Naive thymus-derived CD4-positive, alpha-beta T cell (primary cell): ENCODE measurements at regions not wholly inside any gene's neighbourhood (a gene's known extent, or its start where the extent isn't known, plus 50 kb on each side); places are given as distances from the start of the nearest gene placed in this dataset.

Experiments
- ATAC-seq: fragments of 150-1000 bp; cut with Tn5 transposase; 2 replicates; pipeline ENCODE4 v1.10.0; 2021; ENCODE audit warnings: mild to moderate bottlenecking, moderate library complexity
- CTCF ChIA-PET: fragments of 350-600 bp; sonication (Branson Sonifier 250); formaldehyde crosslinking; loops from one replicate; lab custom pipeline; 2021; ENCODE audit warnings: antibody characterized with exemption; lab: Charles Lee
- POLR2A ChIA-PET: fragments of 350-600 bp; sonication (Branson Sonifier 250); formaldehyde crosslinking; loops from one replicate; lab custom pipeline; 2021; ENCODE audit warnings: antibody characterized with exemption, inconsistent platforms; lab: Charles Lee
- DNase-seq, 9 donors: peaks; one replicate each; pipeline versions ENCODE4 v3.0.0 to v3.0.0-alpha.2; 2020 to 2022; ENCODE audit warnings: mixed read lengths in 1 of 9
- H3K27ac ChIP-seq: one replicate; pipeline ENCODE4 v1.7.0; 2013; ENCODE audit warnings: mild to moderate bottlenecking, low read depth, low read length, moderate library complexity
- H3K27me3 ChIP-seq, 2 donors: one replicate each; pipeline ENCODE4 v1.7.0; 2013; ENCODE audit warnings: low read length in 2 of 2, mild to moderate bottlenecking in 2 of 2, moderate library complexity in 2 of 2; ENCODE audit not compliant: control insufficient read depth in 2 of 2, insufficient read depth in 2 of 2
- H3K36me3 ChIP-seq, 3 experiments: 1 replicate in 2 of 3; 2 replicates in 1 of 3; pipeline ENCODE4 v1.7.0; 2013; ENCODE audit warnings: low read length in 3 of 3, mild to moderate bottlenecking in 3 of 3, moderate library complexity in 1 of 3; ENCODE audit not compliant: insufficient read depth in 3 of 3, control insufficient read depth in 2 of 3
- H3K4me1 ChIP-seq, 2 donors: one replicate each; pipeline ENCODE4 v1.7.0; 2013; ENCODE audit warnings: low read length in 2 of 2, mild to moderate bottlenecking in 2 of 2, moderate library complexity in 1 of 2; ENCODE audit not compliant: control insufficient read depth in 2 of 2, insufficient read depth in 2 of 2
- H3K4me3 ChIP-seq: 2 replicates; pipeline ENCODE4 v1.7.0; 2013; ENCODE audit warnings: mild to moderate bottlenecking, low read length
- H3K9me3 ChIP-seq, 3 experiments: 1 replicate in 2 of 3; 2 replicates in 1 of 3; pipeline ENCODE4 v1.7.0; 2013; ENCODE audit warnings: low read length in 3 of 3; ENCODE audit not compliant: control insufficient read depth in 2 of 3
- H3K27ac Mint-ChIP-seq, 9 donors: one replicate each; pipeline ENCODE4 v1.8.0; 2020 to 2022; ENCODE audit warnings: mixed read lengths in 9 of 9, mild to moderate bottlenecking in 8 of 9, moderate library complexity in 5 of 9, inconsistent platforms in 2 of 9
- H3K27me3 Mint-ChIP-seq, 5 donors: one replicate each; pipeline ENCODE4 v1.8.0; 2021 to 2022; ENCODE audit warnings: mixed read lengths in 5 of 5, mild to moderate bottlenecking in 1 of 5
- H3K36me3 Mint-ChIP-seq, 5 donors: one replicate each; pipeline ENCODE4 v1.8.0; 2020 to 2022; ENCODE audit warnings: mixed read lengths in 5 of 5, mild to moderate bottlenecking in 3 of 5, inconsistent platforms in 1 of 5
- H3K4me1 Mint-ChIP-seq, 7 donors: one replicate each; pipeline ENCODE4 v1.8.0; 2020 to 2022; ENCODE audit warnings: mixed read lengths in 7 of 7, mild to moderate bottlenecking in 3 of 7, inconsistent platforms in 1 of 7
- H3K4me3 Mint-ChIP-seq, 10 donors: one replicate each; pipeline ENCODE4 v1.8.0; 2020 to 2022; ENCODE audit warnings: mild to moderate bottlenecking in 10 of 10, mixed read lengths in 10 of 10, moderate library complexity in 6 of 10, inconsistent platforms in 2 of 10
- H3K9me3 Mint-ChIP-seq, 11 donors: one replicate each; pipeline ENCODE4 v1.8.0; 2020 to 2022; ENCODE audit warnings: mixed read lengths in 11 of 11, mild to moderate bottlenecking in 4 of 11, inconsistent platforms in 1 of 11, moderate library complexity in 1 of 11
- intact Hi-C, 2 donors: fragments of 100-400 bp; cut with micrococcal nuclease; formaldehyde crosslinking; loops; one replicate each; pipeline ENCODE4 v1.15.1; 2023

DNA sequence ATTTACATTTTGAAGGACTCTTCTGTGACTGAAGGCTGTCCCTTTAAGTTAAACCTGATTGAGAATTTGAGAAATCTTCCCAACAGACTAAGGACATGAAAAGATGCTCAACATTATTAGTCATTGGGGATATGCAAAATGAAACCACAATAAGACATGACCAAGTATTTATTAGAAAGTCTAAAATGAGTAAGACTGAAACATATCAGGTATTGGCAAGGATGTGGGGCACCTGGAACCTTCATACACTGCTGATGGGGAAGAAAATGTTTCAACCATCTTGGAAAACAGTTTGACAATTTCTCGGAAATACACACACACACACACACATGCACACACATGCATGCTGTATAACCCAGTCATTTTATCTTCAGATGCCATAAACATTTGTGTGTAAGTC lies 132.1 kb upstream of the CDK6 start:
- POLR2A ChIA-PET: no interaction called here
- no peak for ATAC-seq
- intact Hi-C loops: no loop called here

GRCh38 chr7:92967238-92967637 lies 130.9 kb upstream of the CDK6 start:
- no peak overlapping the region for H3K4me3 ChIP-seq
- ChIA-PET CTCF (no interaction called here), POLR2A (interaction anchor here (0.7 kb wide), 1 partner anchor 90 kb away, joined by 3 read pairs; no protein-coding TSS in a partner anchor)
- ATAC-seq (no peak), DNase-seq (no peak)
- Mint-ChIP-seq H3K27me3 (peaks cover 0 to 8% (median 3%) of the 10 kb centered on the region in 5 donors), H3K4me3 (no peak overlapping the region), H3K9me3 (peaks cover 0 to 7% (median 0%) of the 10 kb centered on the region in 11 donors), H3K4me1 (no peaks in the 10 kb centered on the region), H3K27ac (no peak overlapping the region), H3K36me3 (peaks cover 0 to under 1% (median 0%) of the 10 kb centered on the region in 5 donors)
- no peaks in the 10 kb centered on the region for H3K9me3 ChIP-seq
- no peaks in the 10 kb centered on the region for H3K36me3 ChIP-seq
- no peaks in the 10 kb centered on the region for H3K27me3 ChIP-seq
- no peaks in the 10 kb centered on the region for H3K4me1 ChIP-seq
- H3K27ac ChIP-seq: no peak overlapping the region
- intact Hi-C loops: no loop called here

More for the DNA sequence above, 132.1 kb upstream of the CDK6 start:
- Histone ChIP-seq H3K4me1 (no peaks in the 10 kb centered on the region), H3K9me3 (no peaks in the 10 kb centered on the region), H3K27me3 (no peaks in the 10 kb centered on the region), H3K4me3 (no peak overlapping the region), H3K27ac (no peak overlapping the region), H3K36me3 (no peaks in the 10 kb centered on the region)
- H3K9me3 Mint-ChIP-seq: peaks cover 0 to 2% (median 0%) of the 10 kb centered on the region in 11 donors
- no peak for DNase-seq
- H3K27ac Mint-ChIP-seq: no peak overlapping the region
- H3K4me1 Mint-ChIP-seq: no peaks in the 10 kb centered on the region
- H3K4me3 Mint-ChIP-seq: no peak overlapping the region
- peaks cover 0 to 8% (median 3%) of the 10 kb centered on the region in 5 donors for H3K27me3 Mint-ChIP-seq
- H3K36me3 Mint-ChIP-seq: no peaks in the 10 kb centered on the region
- CTCF ChIA-PET: no interaction called here

GRCh38 chr7:92964141-92964540 lies 127.8 kb upstream of the CDK6 start:
- Histone ChIP-seq H3K9me3 (no peaks in the 10 kb centered on the region), H3K27ac (no peak overlapping the region), H3K4me3 (no peak overlapping the region), H3K36me3 (no peaks in the 10 kb centered on the region), H3K4me1 (no peaks in the 10 kb centered on the region), H3K27me3 (no peaks in the 10 kb centered on the region)
- ATAC-seq (no peak), DNase-seq (no peak)
- Mint-ChIP-seq H3K27me3 (peaks cover 0 to 8% (median 2%) of the 10 kb centered on the region in 5 donors), H3K27ac (no peak overlapping the region), H3K9me3 (peaks cover 0 to 19% (median 3%) of the 10 kb centered on the region in 11 donors), H3K4me1 (no peaks in the 10 kb centered on the region), H3K36me3 (peaks cover 0 to 6% (median 0%) of the 10 kb centered on the region in 5 donors), H3K4me3 (no peak overlapping the region)
- CTCF ChIA-PET: no interaction called here
- POLR2A ChIA-PET: no interaction called here
- intact Hi-C loops: no loop called here

DNA sequence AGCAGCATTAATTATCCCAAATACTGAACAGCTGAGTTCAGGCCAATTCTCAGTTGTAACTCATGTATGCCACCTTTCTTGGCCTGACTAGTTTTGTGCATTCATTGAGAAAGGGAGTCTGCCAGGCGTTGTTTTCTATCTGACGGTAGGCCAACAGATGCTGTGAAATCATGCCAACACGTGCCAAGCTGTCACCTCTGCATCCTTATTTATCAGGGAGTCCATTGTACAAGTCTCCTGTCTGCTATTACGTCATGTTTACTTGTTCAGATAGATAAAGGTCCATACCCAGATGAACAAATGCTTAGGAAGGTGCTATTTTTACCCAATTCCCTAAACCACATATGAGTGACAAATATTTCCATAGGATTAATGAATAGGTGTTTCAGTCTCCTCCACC lies 127.2 kb upstream of the CDK6 start:
- no peak overlapping the region for H3K27ac ChIP-seq
- no peak for ATAC-seq
- Mint-ChIP-seq H3K4me3 (no peak overlapping the region), H3K27me3 (peaks cover 0 to 7% (median 0%) of the 10 kb centered on the region in 5 donors), H3K4me1 (no peaks in the 10 kb centered on the region), H3K9me3 (peaks cover 0 to 19% (median 3%) of the 10 kb centered on the region in 11 donors), H3K36me3 (peaks cover 0 to 6% (median 0%) of the 10 kb centered on the region in 5 donors), H3K27ac (no peak overlapping the region)
- H3K4me1 ChIP-seq: no peaks in the 10 kb centered on the region
- no peak for DNase-seq
- intact Hi-C loops: no loop called here
- CTCF ChIA-PET: no interaction called here
- POLR2A ChIA-PET: no interaction called here
- no peaks in the 10 kb centered on the region for H3K36me3 ChIP-seq
- H3K9me3 ChIP-seq: no peaks in the 10 kb centered on the region
- no peaks in the 10 kb centered on the region for H3K27me3 ChIP-seq
- no peak overlapping the region for H3K4me3 ChIP-seq

DNA sequence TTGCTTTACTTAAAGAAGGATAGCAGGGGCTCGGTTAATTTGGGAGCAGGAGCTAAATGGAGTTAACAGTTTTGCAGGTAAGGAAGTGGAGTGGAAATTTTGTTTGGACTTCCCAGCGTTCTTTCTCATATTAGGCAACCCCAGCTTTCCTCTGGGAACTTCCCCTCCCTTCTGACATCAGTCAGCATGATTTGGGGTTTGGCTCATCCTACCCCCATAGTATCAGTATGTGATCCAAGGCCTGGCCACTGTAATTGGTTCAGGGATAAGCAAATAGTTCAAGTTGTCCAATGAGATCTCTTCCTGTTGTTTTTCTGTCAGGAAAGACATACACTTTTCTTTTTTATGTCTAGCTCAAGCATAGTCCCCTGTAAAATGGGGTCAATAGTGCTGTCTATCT lies 125.6 kb upstream of the CDK6 start:
- no peak for DNase-seq
- Histone ChIP-seq H3K27ac (no peak overlapping the region), H3K27me3 (no peaks in the 10 kb centered on the region), H3K4me3 (no peak overlapping the region), H3K36me3 (no peaks in the 10 kb centered on the region), H3K9me3 (no peaks in the 10 kb centered on the region), H3K4me1 (no peaks in the 10 kb centered on the region)
- Mint-ChIP-seq H3K27ac (no peak overlapping the region), H3K36me3 (peaks cover 0 to 7% (median 0%) of the 10 kb centered on the region in 5 donors), H3K4me1 (no peaks in the 10 kb centered on the region), H3K4me3 (no peak overlapping the region), H3K27me3 (peaks cover 0 to 13% (median 11%) of the 10 kb centered on the region in 5 donors), H3K9me3 (peaks cover 0 to 27% (median 6%) of the 10 kb centered on the region in 11 donors)
- ATAC-seq: no peak
- ChIA-PET CTCF (no interaction called here), POLR2A (no interaction called here)
- intact Hi-C loops: no loop called here

DNA sequence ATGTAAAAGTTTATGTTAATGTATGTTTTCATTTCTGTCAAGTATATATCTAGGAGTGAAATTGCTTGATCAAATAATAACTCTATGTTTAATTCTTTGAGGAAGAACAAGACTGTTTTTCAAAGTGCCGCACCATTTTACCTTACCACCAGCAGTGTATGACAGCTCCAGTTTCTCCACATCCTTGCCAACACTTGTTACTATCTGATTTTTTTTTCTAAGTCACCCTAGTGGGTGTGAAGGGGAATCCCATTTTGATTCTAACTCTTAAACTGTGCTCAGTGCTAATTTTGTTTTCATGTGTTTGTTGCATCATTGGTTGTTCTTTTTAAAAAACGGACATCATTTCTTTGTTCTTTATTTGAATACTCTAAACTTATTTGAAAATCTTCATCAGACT lies 120.2 kb upstream of the CDK6 start:
- Histone ChIP-seq H3K27ac (no peak overlapping the region), H3K27me3 (no peaks in the 10 kb centered on the region), H3K4me1 (no peaks in the 10 kb centered on the region), H3K9me3 (no peaks in the 10 kb centered on the region), H3K36me3 (no peaks in the 10 kb centered on the region), H3K4me3 (no peak overlapping the region)
- H3K27ac Mint-ChIP-seq: no peak overlapping the region
- peaks cover 0 to 2% (median 0%) of the 10 kb centered on the region in 7 donors for H3K4me1 Mint-ChIP-seq
- H3K9me3 Mint-ChIP-seq: peaks cover 2 to 33% (median 12%) of the 10 kb centered on the region in 11 donors
- intact Hi-C loops: no loop called here
- peaks cover 0 to 23% (median 19%) of the 10 kb centered on the region in 5 donors for H3K27me3 Mint-ChIP-seq
- peaks cover 0 to 15% (median 5%) of the 10 kb centered on the region in 5 donors for H3K36me3 Mint-ChIP-seq
- CTCF ChIA-PET: no interaction called here
- ATAC-seq (no peak), DNase-seq (no peak)
- no peak overlapping the region for H3K4me3 Mint-ChIP-seq
- POLR2A ChIA-PET: no interaction called here

DNA sequence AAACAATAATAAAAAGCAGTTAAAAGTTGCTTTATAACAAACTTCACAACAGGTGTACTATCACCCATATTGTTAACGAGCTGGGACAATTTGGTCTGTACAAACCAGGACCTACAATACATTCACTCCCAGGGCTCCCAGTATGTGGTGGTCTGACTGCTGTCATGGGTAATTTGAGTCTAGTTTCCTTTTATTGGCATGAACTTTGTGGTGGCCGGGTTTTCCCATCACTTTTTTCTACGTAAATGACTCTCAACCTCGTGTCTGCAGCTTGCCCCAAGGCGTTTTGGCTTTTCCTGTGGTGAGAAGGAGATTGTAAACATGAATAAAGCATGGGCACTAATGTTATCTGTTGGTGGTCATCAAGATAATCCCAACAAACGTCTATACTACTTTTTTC lies 118.7 kb upstream of the CDK6 start:
- DNase-seq: peak in 1 of 9 donors; percentile 31
- H3K4me1 Mint-ChIP-seq: peaks cover 0 to 2% (median 0%) of the 10 kb centered on the region in 7 donors
- Histone ChIP-seq H3K4me1 (no peaks in the 10 kb centered on the region), H3K9me3 (no peaks in the 10 kb centered on the region), H3K27me3 (no peaks in the 10 kb centered on the region), H3K27ac (no peak overlapping the region), H3K36me3 (no peaks in the 10 kb centered on the region), H3K4me3 (no peak overlapping the region)
- ChIA-PET POLR2A (no interaction called here), CTCF (no interaction called here)
- peaks cover 2 to 28% (median 12%) of the 10 kb centered on the region in 11 donors for H3K9me3 Mint-ChIP-seq
- peaks cover 0 to 11% (median 5%) of the 10 kb centered on the region in 5 donors for H3K36me3 Mint-ChIP-seq
- ATAC-seq: no peak
- H3K27ac Mint-ChIP-seq: peak overlapping the region in 1 of 9 donors; percentile 46
- peaks cover 0 to 23% (median 19%) of the 10 kb centered on the region in 5 donors for H3K27me3 Mint-ChIP-seq
- intact Hi-C loops: no loop called here
- H3K4me3 Mint-ChIP-seq: no peak overlapping the region
